CD14-positive monocyte (primary cell): ENCODE measurements at regions not wholly inside any gene's neighbourhood (a gene's known extent, or its start where the extent isn't known, plus 50 kb on each side); places are given as distances from the start of the nearest gene placed in this dataset.

Experiments used
- DNase-seq, 3 donors: peaks; one replicate each; pipeline ENCODE4 v3.0.0-alpha.2; 2011 to 2022
- H2AFZ ChIP-seq: 2 replicates; pipeline ENCODE4 v1.6.0; 2012; ENCODE audit warnings: mild to moderate bottlenecking, low read depth, low read length, inconsistent platforms; ENCODE audit not compliant: insufficient read depth, poor library complexity, severe bottlenecking
- H3K27ac ChIP-seq, 2 donors: 1 replicate in 1 of 2; 2 replicates in 1 of 2; pipeline ENCODE4 v1.5.1; 2012 to 2013; ENCODE audit warnings: low read length in 2 of 2, control low read depth in 1 of 2, inconsistent platforms in 1 of 2, low read depth in 1 of 2, mild to moderate bottlenecking in 1 of 2
- H3K27me3 ChIP-seq, 2 donors: one replicate each; pipeline versions ENCODE4 v1.6.0 to v1.6.1; 2011 to 2013; ENCODE audit warnings: low read length in 2 of 2; ENCODE audit not compliant: control insufficient read depth in 2 of 2, insufficient read depth in 2 of 2
- H3K36me3 ChIP-seq, 2 donors: replicated peaks in 1 of 2; 1 replicate in 1 of 2; 2 replicates in 1 of 2; pipeline versions ENCODE4 v1.5.1 to v1.6.1; 2012 to 2013; ENCODE audit warnings: low read length in 2 of 2, control low read depth in 1 of 2, inconsistent platforms in 1 of 2, mild to moderate bottlenecking in 1 of 2; ENCODE audit not compliant: insufficient read depth in 2 of 2, control insufficient read depth in 1 of 2
- H3K4me1 ChIP-seq, 2 donors: 1 replicate in 1 of 2; 2 replicates in 1 of 2; pipeline versions ENCODE4 v1.5.1 to v1.6.1; 2012 to 2013; ENCODE audit warnings: low read length in 2 of 2, control low read depth in 1 of 2, inconsistent platforms in 1 of 2, mild to moderate bottlenecking in 1 of 2, moderate library complexity in 1 of 2; ENCODE audit not compliant: insufficient read depth in 2 of 2, control insufficient read depth in 1 of 2
- H3K4me2 ChIP-seq: replicated peaks from 2 replicates; pipeline ENCODE3; 2012; ENCODE audit warnings: low read length, moderate library complexity, mild to moderate bottlenecking; ENCODE audit not compliant: poor library complexity, severe bottlenecking; ENCODE audit errors: extremely low read depth
- H3K4me3 ChIP-seq, 3 experiments: fragments of 200-600 bp in 1 of 3; sonication (generic) in 1 of 3; replicated peaks in 1 of 3; 1 replicate in 2 of 3; 2 replicates in 1 of 3; pipeline ENCODE4 v1.5.1; 2011 to 2013; ENCODE audit warnings: low read length in 3 of 3, mild to moderate bottlenecking in 3 of 3, control low read depth in 2 of 3, low read depth in 2 of 3, inconsistent platforms in 1 of 3, moderate library complexity in 1 of 3
- H3K79me2 ChIP-seq: 2 replicates; pipeline ENCODE4 v1.6.0; 2012; ENCODE audit warnings: mild to moderate bottlenecking, control low read depth, inconsistent platforms, low read length, moderate library complexity; ENCODE audit not compliant: insufficient read depth
- H3K9ac ChIP-seq: 2 replicates; pipeline ENCODE4 v1.6.0; 2017; ENCODE audit warnings: low read length, mild to moderate bottlenecking; ENCODE audit not compliant: insufficient read depth, poor library complexity, severe bottlenecking
- H3K9me3 ChIP-seq, 2 donors: replicated peaks in 1 of 2; 1 replicate in 1 of 2; 2 replicates in 1 of 2; pipeline versions ENCODE4 v1.5.1 to v1.6.1; 2012 to 2013; ENCODE audit warnings: low read length in 2 of 2, control low read depth in 1 of 2; ENCODE audit not compliant: control insufficient read depth in 1 of 2, insufficient read depth in 1 of 2
- H4K20me1 ChIP-seq: 2 replicates; pipeline ENCODE4 v1.6.0; 2012; ENCODE audit warnings: mild to moderate bottlenecking, low read length, control low read depth, moderate library complexity; ENCODE audit not compliant: insufficient read depth
- H3K27ac Mint-ChIP-seq, 7 donors: one replicate each; pipeline ENCODE4 v1.8.0; 2020; ENCODE audit warnings: mild to moderate bottlenecking in 7 of 7, mixed read lengths in 7 of 7, moderate library complexity in 6 of 7, inconsistent platforms in 2 of 7
- H3K27me3 Mint-ChIP-seq, 3 donors: one replicate each; pipeline ENCODE4 v1.8.0; 2021 to 2022; ENCODE audit warnings: low read depth in 3 of 3, mild to moderate bottlenecking in 3 of 3, mixed read lengths in 3 of 3, moderate library complexity in 3 of 3, inconsistent platforms in 1 of 3
- H3K36me3 Mint-ChIP-seq, 2 donors: one replicate each; pipeline ENCODE4 v1.8.0; 2020; ENCODE audit warnings: mixed read lengths in 2 of 2, inconsistent platforms in 1 of 2, mild to moderate bottlenecking in 1 of 2
- H3K4me1 Mint-ChIP-seq: one replicate; pipeline ENCODE4 v1.8.0; 2020; ENCODE audit warnings: mild to moderate bottlenecking, mixed read lengths
- H3K4me3 Mint-ChIP-seq, 2 donors: one replicate each; pipeline ENCODE4 v1.8.0; 2020; ENCODE audit warnings: mild to moderate bottlenecking in 2 of 2, mixed read lengths in 2 of 2, moderate library complexity in 1 of 2
- H3K9me3 Mint-ChIP-seq, 7 donors: one replicate each; pipeline ENCODE4 v1.8.0; 2020 to 2022; ENCODE audit warnings: mixed read lengths in 7 of 7, mild to moderate bottlenecking in 6 of 7, moderate library complexity in 6 of 7, inconsistent platforms in 2 of 7
- CTCF ChIP-seq: fragments of 200-600 bp; IDR thresholded peaks from one replicate; pipeline ENCODE4 v1.8.0; 2022; ENCODE audit warnings: antibody characterized with exemption, mild to moderate bottlenecking
- WGBS: methylation state at CpG from one replicate; pipeline ENCODE4 v1.1.5; 2013; ENCODE audit warnings: missing lambda C conversion rate; ENCODE audit not compliant: insufficient coverage; 5-methylcytosine and 5-hydroxymethylcytosine counted together
- intact Hi-C, 2 donors: fragments of 100-400 bp; cut with micrococcal nuclease; formaldehyde crosslinking; loops; one replicate each; pipeline versions ENCODE4 v1.15.0 to v1.15.1; 2023

- no peak for TF ChIP-seq CTCF
- WGBS = 96% methylated on average over 2 of the region's 2 CpGs
- Mint-ChIP-seq H3K9me3 (peaks cover 5 to 11% (median 9%) of the 10 kb centered on the region in 7 donors), H3K4me3 (no peak overlapping the region), H3K27ac (peak overlapping the region in 1 of 7 donors; percentile 11), H3K36me3 (no peaks in the 10 kb centered on the region), H3K27me3 (peaks cover 0 to 3% (median 1%) of the 10 kb centered on the region in 3 donors), H3K4me1 (no peaks in the 10 kb centered on the region)
- H3K27me3 ChIP-seq = no peaks in the 10 kb centered on the region
- no peaks in the 10 kb centered on the region for H3K36me3 ChIP-seq
- peaks cover 4 to 6% of the 10 kb centered on the region in 2 donors for H3K9me3 ChIP-seq
- no peak overlapping the region for H3K27ac ChIP-seq
- H3K9ac ChIP-seq = no peak overlapping the region
- intact Hi-C loops = no loop called here
- no peaks in the 10 kb centered on the region for H4K20me1 ChIP-seq
- no peaks in the 10 kb centered on the region for H3K4me1 ChIP-seq
- H2AFZ ChIP-seq = no peak overlapping the region
- no peak for DNase-seq
- no peak overlapping the region for H3K4me3 ChIP-seq
- H3K4me2 ChIP-seq = no peak overlapping the region
- no peaks in the 10 kb centered on the region for H3K79me2 ChIP-seq
Measured at GRCh38 chr13:90388887-90389452, 958.5 kb upstream of the MIR17HG start.

GRCh38 chr13:90389537-90389936 lies 958.0 kb upstream of the MIR17HG start:
- Histone ChIP-seq H3K79me2 (no peaks in the 10 kb centered on the region), H3K27me3 (no peaks in the 10 kb centered on the region), H3K9ac (no peak overlapping the region), H4K20me1 (no peaks in the 10 kb centered on the region), H3K4me3 (no peak overlapping the region), H3K36me3 (no peaks in the 10 kb centered on the region), H3K4me1 (no peaks in the 10 kb centered on the region), H3K9me3 (peaks cover 4 to 6% of the 10 kb centered on the region in 2 donors), H2AFZ (no peak overlapping the region), H3K4me2 (no peak overlapping the region), H3K27ac (no peak overlapping the region)
- no peak for DNase-seq
- no peaks in the 10 kb centered on the region for H3K4me1 Mint-ChIP-seq
- no peak for TF ChIP-seq CTCF
- H3K36me3 Mint-ChIP-seq = no peaks in the 10 kb centered on the region
- peaks cover 5 to 11% (median 9%) of the 10 kb centered on the region in 7 donors for H3K9me3 Mint-ChIP-seq
- H3K4me3 Mint-ChIP-seq = no peak overlapping the region
- no peak overlapping the region for H3K27ac Mint-ChIP-seq
- WGBS = no CpG with 5 or more reads among the region's 2 CpGs
- H3K27me3 Mint-ChIP-seq = peaks cover 0 to 3% (median 1%) of the 10 kb centered on the region in 3 donors
- intact Hi-C loops = no loop called here
